Effector memory CD4-positive, alpha-beta T cell (primary cell): ENCODE measurements at regions not wholly inside any gene's neighbourhood (a gene's known extent, or its start where the extent isn't known, plus 50 kb on each side); places are given as distances from the start of the nearest gene placed in this dataset.
"Not testable (repeated sequence)": the region's sequence is repeated elsewhere in the genome, so short reads cannot be mapped to it uniquely, and the experiment has no call there.

Source experiments
- DNase-seq, 3 donors: peaks; one replicate each; pipeline ENCODE4 v3.0.0-alpha.2; 2020
- H3K27ac ChIP-seq: 2 replicates; pipeline ENCODE4 v1.7.0; 2013; ENCODE audit warnings: mild to moderate bottlenecking, low read length, moderate library complexity; ENCODE audit not compliant: insufficient read depth, poor library complexity, severe bottlenecking
- H3K27me3 ChIP-seq: replicated peaks from 2 replicates; pipeline ENCODE4 v1.7.0; 2013; ENCODE audit warnings: mild to moderate bottlenecking, low read length; ENCODE audit not compliant: insufficient read depth, control insufficient read depth, poor library complexity, severe bottlenecking
- H3K36me3 ChIP-seq: 2 replicates; pipeline ENCODE4 v1.7.0; 2013; ENCODE audit warnings: mild to moderate bottlenecking, low read length, moderate library complexity; ENCODE audit not compliant: control insufficient read depth, insufficient read depth
- H3K4me1 ChIP-seq: 2 replicates; pipeline ENCODE4 v1.7.0; 2013; ENCODE audit warnings: low read length, mild to moderate bottlenecking; ENCODE audit not compliant: control insufficient read depth, insufficient read depth, poor library complexity, severe bottlenecking
- H3K4me3 ChIP-seq: 2 replicates; pipeline ENCODE4 v1.7.0; 2013; ENCODE audit warnings: low read length, low read depth, mild to moderate bottlenecking; ENCODE audit not compliant: insufficient read depth, poor library complexity, severe bottlenecking
- H3K9me3 ChIP-seq: 2 replicates; pipeline ENCODE4 v1.7.0; 2013; ENCODE audit warnings: mild to moderate bottlenecking, low read length, moderate library complexity; ENCODE audit not compliant: control insufficient read depth

DNA sequence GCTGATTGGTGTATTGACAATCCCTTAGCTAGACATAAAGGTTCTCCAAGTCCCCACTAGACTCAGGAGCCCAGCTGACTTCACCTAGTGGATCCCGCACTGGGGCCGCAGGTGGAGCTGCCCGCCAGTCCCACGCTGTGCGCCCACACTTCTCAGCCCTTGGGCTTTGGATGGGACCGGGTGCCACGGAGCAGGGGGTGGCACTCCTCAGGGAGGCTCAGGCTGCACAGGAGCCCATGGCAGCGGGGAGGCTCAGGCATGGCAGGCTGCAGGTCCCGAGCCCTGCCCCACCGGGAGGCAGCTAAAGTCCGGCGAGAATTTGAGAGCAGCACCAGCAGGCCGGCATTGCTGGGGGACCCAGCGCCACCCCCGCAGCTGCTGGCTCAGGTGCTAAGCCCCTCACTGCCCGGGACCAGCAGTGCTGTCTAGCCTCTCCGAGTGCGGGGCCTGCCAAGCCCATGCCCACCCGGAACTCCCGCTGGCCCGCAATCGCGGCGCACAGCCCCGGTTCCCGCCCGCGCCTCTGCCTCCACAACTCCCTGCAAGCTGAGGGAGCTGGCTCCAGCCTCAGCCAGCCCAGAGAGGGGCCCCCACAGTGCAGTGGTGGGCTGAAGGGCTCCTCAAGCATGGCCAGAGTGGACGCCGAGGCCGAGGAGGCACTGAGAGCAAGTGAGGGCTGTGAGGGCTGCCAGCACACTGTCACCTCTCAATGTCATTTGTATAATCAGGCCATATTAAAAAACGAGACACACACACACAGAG, 437.2 kb downstream of the CSNK1G3 start:
- Histone ChIP-seq H3K27ac (no peak overlapping the region), H3K9me3 (no peaks in the 10 kb centered on the region), H3K4me1 (no peaks in the 10 kb centered on the region), H3K4me3 (no peak overlapping the region), H3K36me3 (no peaks in the 10 kb centered on the region), H3K27me3 (no peaks in the 10 kb centered on the region)
- DNase-seq = no peak

DNA sequence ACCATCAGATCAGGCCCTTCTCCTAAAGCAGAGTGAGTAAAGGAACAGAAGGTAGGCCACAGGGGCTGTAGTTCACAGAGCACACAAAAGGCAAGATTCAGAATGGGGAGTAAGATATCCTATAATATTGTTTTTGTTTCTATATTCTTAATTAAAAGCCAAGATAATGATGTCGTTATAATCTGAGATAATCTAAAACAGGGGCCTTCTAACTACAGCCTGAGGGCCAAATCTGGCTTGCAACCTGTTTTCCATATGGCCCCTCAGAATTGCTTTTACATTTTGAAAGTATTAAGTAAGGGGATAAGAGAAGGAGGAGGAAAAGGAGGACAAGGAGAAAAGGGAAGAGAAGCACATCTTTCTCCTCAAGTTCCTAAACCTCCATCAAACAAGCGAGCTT, 435.8 kb downstream of the CSNK1G3 start:
- H3K4me1 ChIP-seq = no peaks in the 10 kb centered on the region
- H3K4me3 ChIP-seq = no peak overlapping the region
- H3K36me3 ChIP-seq = no peaks in the 10 kb centered on the region
- DNase-seq = no peak
- no peaks in the 10 kb centered on the region for H3K9me3 ChIP-seq
- no peaks in the 10 kb centered on the region for H3K27me3 ChIP-seq
- no peak overlapping the region for H3K27ac ChIP-seq

DNA sequence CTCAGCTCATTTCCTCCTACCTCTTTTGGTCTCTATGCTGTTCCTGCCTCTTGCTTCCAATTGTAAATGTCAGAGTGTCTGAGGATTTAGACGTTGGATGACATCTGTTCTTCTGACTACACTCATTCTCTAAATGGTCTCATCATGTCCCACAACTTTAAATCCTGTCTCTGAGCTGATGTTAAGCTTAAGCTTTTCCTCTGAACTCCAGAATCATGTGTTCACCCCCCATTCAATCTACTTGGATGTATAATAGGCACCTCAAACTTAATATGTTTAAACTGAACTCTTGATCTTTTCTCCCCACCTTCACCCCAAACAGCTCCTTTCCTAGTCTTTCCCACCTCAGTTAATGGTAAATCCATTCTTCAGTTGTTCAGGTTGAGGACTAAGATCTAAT, 433.6 kb downstream of the CSNK1G3 start:
- Histone ChIP-seq H3K27ac (no peak overlapping the region), H3K27me3 (no peaks in the 10 kb centered on the region), H3K36me3 (no peaks in the 10 kb centered on the region), H3K4me1 (no peaks in the 10 kb centered on the region), H3K9me3 (no peaks in the 10 kb centered on the region), H3K4me3 (no peak overlapping the region)
- DNase-seq = no peak

DNA sequence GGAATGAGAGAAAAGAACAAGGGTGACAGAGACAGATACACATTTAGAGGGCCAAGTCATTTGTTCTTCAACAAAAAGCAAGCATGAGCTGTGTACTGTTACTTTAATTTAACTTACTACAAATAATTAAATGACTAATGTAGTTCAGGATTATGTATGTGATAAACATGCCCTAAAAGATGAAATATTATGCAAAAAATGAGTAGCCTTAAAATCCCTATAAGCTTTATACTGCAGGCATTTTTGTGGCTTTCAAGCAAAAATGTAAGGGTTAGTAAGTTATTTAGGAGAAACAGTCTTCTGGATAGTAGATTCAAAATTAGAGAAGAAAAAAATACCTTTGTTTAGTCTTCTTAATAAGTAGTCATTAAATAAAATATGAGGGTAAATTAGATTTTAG, 431.2 kb downstream of the CSNK1G3 start:
- no peak overlapping the region for H3K27ac ChIP-seq
- no peak for DNase-seq

DNA sequence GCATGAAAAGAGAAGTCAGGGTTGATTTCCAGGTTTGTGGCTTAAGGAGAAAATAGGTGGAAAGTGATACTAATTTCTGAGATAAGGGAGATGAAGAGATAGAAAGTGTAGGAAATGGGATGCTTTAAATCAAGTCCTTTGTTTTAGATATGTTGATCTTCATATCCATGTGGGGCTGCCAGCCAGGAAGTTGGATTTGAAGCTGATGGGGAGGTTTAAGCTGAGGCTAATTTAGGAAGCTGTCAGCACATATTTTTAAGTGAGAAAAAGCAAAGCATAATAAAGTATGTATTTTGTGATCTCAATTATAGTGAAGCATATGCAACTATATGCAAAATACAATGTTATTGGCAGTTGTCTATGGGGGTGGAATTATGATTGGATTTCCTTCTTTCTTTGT, 428.4 kb downstream of the CSNK1G3 start:
- Histone ChIP-seq H3K36me3 (no peaks in the 10 kb centered on the region), H3K9me3 (peaks cover 5% of the 10 kb centered on the region), H3K27me3 (no peaks in the 10 kb centered on the region), H3K27ac (no peak overlapping the region), H3K4me3 (no peak overlapping the region), H3K4me1 (no peaks in the 10 kb centered on the region)
- no peak for DNase-seq

More for the DNA sequence above, 431.2 kb downstream of the CSNK1G3 start:
- Histone ChIP-seq H3K4me1 (no peaks in the 10 kb centered on the region), H3K27me3 (no peaks in the 10 kb centered on the region), H3K9me3 (no peaks in the 10 kb centered on the region), H3K36me3 (no peaks in the 10 kb centered on the region), H3K4me3 (no peak overlapping the region)

DNA sequence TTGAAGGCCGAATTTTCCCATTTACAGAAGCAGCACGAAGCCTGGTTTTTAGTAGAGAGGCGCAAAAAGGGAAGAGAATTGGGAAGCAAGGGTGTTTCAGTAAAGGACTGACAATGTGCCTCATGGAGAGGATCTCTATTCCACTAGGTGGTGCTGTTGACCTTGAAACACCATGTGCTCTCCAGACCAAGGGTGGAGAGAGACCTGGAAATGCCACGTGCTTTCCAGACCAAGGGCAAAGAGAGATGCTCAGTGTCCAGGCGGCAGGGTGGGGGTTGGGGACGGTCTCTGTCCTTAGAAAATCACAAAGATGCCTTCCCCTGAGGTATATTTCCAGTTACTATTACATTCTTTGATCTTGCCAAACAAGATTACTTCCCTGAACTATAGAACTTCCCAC, 425.3 kb downstream of the CSNK1G3 start:
- Histone ChIP-seq H3K4me3 (no peak overlapping the region), H3K27ac (no peak overlapping the region), H3K9me3 (peaks cover 5% of the 10 kb centered on the region), H3K36me3 (no peaks in the 10 kb centered on the region), H3K4me1 (no peaks in the 10 kb centered on the region), H3K27me3 (no peaks in the 10 kb centered on the region)
- DNase-seq = no peak

DNA sequence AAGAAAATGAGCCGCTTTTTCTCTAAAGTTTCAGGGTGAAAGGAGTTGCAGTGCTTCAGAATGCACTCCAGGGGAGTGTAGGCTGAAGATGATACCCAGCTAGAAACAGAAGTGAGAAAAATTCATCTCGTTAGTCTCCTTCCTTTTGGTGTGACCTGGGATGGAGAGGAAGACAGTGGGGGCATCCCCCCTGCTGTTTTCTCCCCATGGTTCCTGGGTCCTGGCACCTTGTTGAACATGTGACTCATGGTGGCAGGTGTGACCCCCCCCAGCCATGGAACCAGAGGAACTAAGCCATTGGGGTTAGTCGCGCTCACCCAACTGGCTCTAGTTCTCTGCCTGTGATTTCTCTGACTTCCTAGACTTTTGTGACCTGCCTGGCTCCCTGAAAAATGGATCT, 424.6 kb downstream of the CSNK1G3 start:
- Histone ChIP-seq H3K4me1 (no peaks in the 10 kb centered on the region), H3K36me3 (no peaks in the 10 kb centered on the region), H3K27me3 (no peaks in the 10 kb centered on the region), H3K27ac (no peak overlapping the region), H3K4me3 (no peak overlapping the region), H3K9me3 (peaks cover 5% of the 10 kb centered on the region)
- no peak for DNase-seq

DNA sequence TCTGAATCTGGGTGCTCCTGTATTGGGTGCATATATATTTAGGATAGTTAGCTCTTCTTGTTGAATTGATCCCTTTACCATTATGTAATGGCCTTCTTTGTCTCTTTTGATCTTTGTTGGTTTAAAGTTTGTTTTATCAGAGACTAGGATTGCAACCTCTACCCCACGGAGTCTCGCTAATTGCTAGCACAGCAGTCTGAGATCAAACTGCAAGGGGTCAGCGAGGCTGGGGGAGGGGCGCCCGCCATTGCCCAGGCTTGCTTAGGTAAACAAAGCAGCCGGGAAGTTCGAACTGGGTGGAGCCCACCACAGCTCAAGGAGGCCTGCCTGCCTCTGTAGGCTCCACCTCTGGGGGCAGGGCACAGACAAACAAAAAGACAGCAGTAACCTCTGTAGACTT, 421.8 kb downstream of the CSNK1G3 start:
- not testable (repeated sequence) for H3K4me1 ChIP-seq, H3K4me3 ChIP-seq, H3K36me3 ChIP-seq, H3K27me3 ChIP-seq, DNase-seq, H3K9me3 ChIP-seq, H3K27ac ChIP-seq

DNA sequence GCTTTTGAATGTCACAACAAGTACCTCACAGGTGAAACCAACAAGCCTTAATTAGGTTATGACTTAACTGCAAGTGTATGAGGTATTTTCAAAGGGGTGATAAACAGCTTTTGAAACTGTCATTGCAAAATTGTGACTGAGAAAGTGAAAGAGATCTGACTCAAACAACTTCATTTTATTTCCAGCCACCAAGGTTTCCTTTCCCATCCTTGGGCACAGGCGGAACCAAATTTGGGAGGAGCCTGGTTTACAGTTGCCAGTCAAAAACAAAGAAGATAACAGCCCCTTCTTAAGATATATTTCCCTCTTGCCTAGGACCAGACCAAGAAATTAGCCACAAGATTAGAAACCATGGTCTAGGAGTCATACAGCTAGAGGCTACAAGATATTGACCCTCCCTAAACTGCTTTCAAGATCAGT, 417.1 kb downstream of the CSNK1G3 start:
- Histone ChIP-seq H3K4me1 (no peaks in the 10 kb centered on the region), H3K27ac (no peak overlapping the region), H3K4me3 (no peak overlapping the region), H3K36me3 (no peaks in the 10 kb centered on the region), H3K27me3 (no peaks in the 10 kb centered on the region), H3K9me3 (no peaks in the 10 kb centered on the region)
- DNase-seq = no peak

DNA sequence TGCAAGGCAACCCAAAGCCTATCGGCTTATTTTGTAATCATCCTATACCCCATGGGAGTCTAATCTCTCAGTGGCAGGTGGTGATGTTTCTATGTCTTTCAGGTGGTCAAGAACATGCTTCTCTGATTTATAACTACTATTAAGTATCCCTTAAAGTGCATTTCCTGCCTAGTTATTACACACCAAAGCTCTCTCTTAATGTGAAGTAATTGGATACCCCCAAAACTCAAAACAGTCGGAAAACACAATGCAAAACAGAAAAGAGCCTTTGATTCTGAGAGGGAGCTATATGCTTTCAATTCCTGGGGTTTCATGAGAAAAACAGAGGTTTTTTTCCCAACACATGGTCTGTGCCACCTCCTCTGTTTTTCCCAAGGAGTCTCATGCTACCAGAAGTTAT, 416.4 kb downstream of the CSNK1G3 start:
- no peak for DNase-seq
- Histone ChIP-seq H3K36me3 (no peaks in the 10 kb centered on the region), H3K27me3 (no peaks in the 10 kb centered on the region)

More for the DNA sequence above, 416.4 kb downstream of the CSNK1G3 start:
- H3K27ac ChIP-seq = no peak overlapping the region
- no peaks in the 10 kb centered on the region for H3K9me3 ChIP-seq
- H3K4me3 ChIP-seq = no peak overlapping the region
- no peaks in the 10 kb centered on the region for H3K4me1 ChIP-seq
